CD4-positive, alpha-beta T cell (primary cell): ENCODE measurements at regions not wholly inside any gene's neighbourhood (a gene's known extent, or its start where the extent isn't known, plus 50 kb on each side); places are given as distances from the start of the nearest gene placed in this dataset.

Source experiments
- ATAC-seq: fragments of 200-7000 bp; cut with Tn5 transposase; one replicate; pipeline ENCODE4 v1.10.0; 2022; ENCODE audit warnings: mild to moderate bottlenecking; ENCODE audit not compliant: poor library complexity
- CTCF ChIA-PET: fragments of 350-600 bp; sonication (Branson Sonifier 250); formaldehyde crosslinking; loops from one replicate; lab custom pipeline; 2021; ENCODE audit warnings: antibody characterized with exemption, inconsistent platforms; lab: Charles Lee
- POLR2A ChIA-PET: fragments of 350-600 bp; sonication (Branson Sonifier 250); formaldehyde crosslinking; loops from one replicate; lab custom pipeline; 2021; ENCODE audit warnings: antibody characterized with exemption, inconsistent platforms; lab: Charles Lee
- DNase-seq, 14 experiments: peaks; one replicate each; pipeline ENCODE4 v3.0.0-alpha.2; 2013 to 2020; ENCODE audit warnings: mixed read lengths in 2 of 14
- H3K27ac ChIP-seq, 2 donors: one replicate each; pipeline versions ENCODE4 v1.5.1 to v1.7.0; 2013; ENCODE audit warnings: low read length in 2 of 2, low read depth in 1 of 2, mild to moderate bottlenecking in 1 of 2
- H3K27me3 ChIP-seq, 2 experiments: 1 replicate in 1 of 2; 2 replicates in 1 of 2; pipeline versions ENCODE4 v1.6.1 to v1.7.0; 2013; ENCODE audit warnings: low read length in 2 of 2, control low read depth in 1 of 2, mild to moderate bottlenecking in 1 of 2, moderate library complexity in 1 of 2; ENCODE audit not compliant: insufficient read depth in 2 of 2, control insufficient read depth in 1 of 2
- H3K36me3 ChIP-seq: one replicate; pipeline ENCODE4 v1.6.1; 2013; ENCODE audit warnings: low read length, control low read depth; ENCODE audit not compliant: insufficient read depth
- H3K4me1 ChIP-seq: one replicate; pipeline ENCODE4 v1.6.1; 2013; ENCODE audit warnings: low read length, control low read depth; ENCODE audit not compliant: insufficient read depth
- H3K4me3 ChIP-seq: one replicate; pipeline ENCODE4 v1.5.1; 2013; ENCODE audit warnings: mild to moderate bottlenecking, low read length, moderate library complexity
- H3K9me3 ChIP-seq, 2 experiments: 1 replicate in 1 of 2; 2 replicates in 1 of 2; pipeline versions ENCODE4 v1.6.1 to v1.7.0; 2013; ENCODE audit warnings: low read length in 2 of 2, mild to moderate bottlenecking in 2 of 2, control low read depth in 1 of 2, moderate library complexity in 1 of 2; ENCODE audit not compliant: control insufficient read depth in 1 of 2, insufficient read depth in 1 of 2
- H3K27ac Mint-ChIP-seq: one replicate; pipeline ENCODE4 v1.8.0; 2020; ENCODE audit warnings: mixed read lengths
- H3K27me3 Mint-ChIP-seq: one replicate; pipeline ENCODE4 v1.8.0; 2021; ENCODE audit warnings: mixed read lengths
- H3K36me3 Mint-ChIP-seq: one replicate; pipeline ENCODE4 v1.8.0; 2021; ENCODE audit warnings: low read depth, mixed read lengths
- H3K4me1 Mint-ChIP-seq: one replicate; pipeline ENCODE4 v1.8.0; 2021; ENCODE audit warnings: low read depth, mixed read lengths
- H3K4me3 Mint-ChIP-seq: one replicate; pipeline ENCODE4 v1.8.0; 2020; ENCODE audit warnings: mild to moderate bottlenecking, mixed read lengths
- H3K9me3 Mint-ChIP-seq: one replicate; pipeline ENCODE4 v1.8.0; 2020; ENCODE audit warnings: mixed read lengths
- CTCF ChIP-seq: fragments of 200-600 bp; IDR thresholded peaks from one replicate; pipeline ENCODE4 v1.8.0; 2022; ENCODE audit warnings: antibody characterized with exemption, mild to moderate bottlenecking
- intact Hi-C, 2 experiments: fragments of 100-400 bp; cut with DNase I in 1 of 2; cut with micrococcal nuclease in 1 of 2; formaldehyde crosslinking; loops; one replicate each; pipeline versions ENCODE4 v1.15.1 to v1.9.0; 2023 to 2025; cut with DNase I, micrococcal nuclease

GRCh38 chr2:45259547-45260160 lies 250.4 kb upstream of the SIX2 start:
- H3K9me3 ChIP-seq, result no peaks in the 10 kb centered on the region
- no peak overlapping the region for H3K27ac ChIP-seq
- H3K4me3 ChIP-seq, result no peak overlapping the region
- POLR2A ChIA-PET, result no interaction called here
- H3K36me3 Mint-ChIP-seq, result no peaks in the 10 kb centered on the region
- no peaks in the 10 kb centered on the region for H3K4me1 ChIP-seq
- peaks cover 25% of the 10 kb centered on the region for H3K27me3 Mint-ChIP-seq
- DNase-seq (no peak), ATAC-seq (no peak)
- H3K36me3 ChIP-seq, result no peaks in the 10 kb centered on the region
- H3K4me1 Mint-ChIP-seq, result no peaks in the 10 kb centered on the region
- no peak overlapping the region for H3K4me3 Mint-ChIP-seq
- H3K27ac Mint-ChIP-seq, result no peak overlapping the region
- peaks cover 0 to 10% of the 10 kb centered on the region in 2 experiments for H3K27me3 ChIP-seq
- intact Hi-C loops, result no loop called here
- CTCF ChIA-PET, result no interaction called here
- TF ChIP-seq CTCF, result no peak
- H3K9me3 Mint-ChIP-seq, result no peaks in the 10 kb centered on the region

GRCh38 chr2:45259138-45259537 lies 249.9 kb upstream of the SIX2 start:
- CTCF ChIA-PET, result no interaction called here
- no peak overlapping the region for H3K27ac ChIP-seq

GRCh38 chr2:45258311-45258710 lies 249.1 kb upstream of the SIX2 start:
- Mint-ChIP-seq H3K36me3 (no peaks in the 10 kb centered on the region), H3K27ac (no peak overlapping the region), H3K4me3 (no peak overlapping the region), H3K4me1 (no peaks in the 10 kb centered on the region), H3K9me3 (no peaks in the 10 kb centered on the region), H3K27me3 (peaks cover 12% of the 10 kb centered on the region)
- Histone ChIP-seq H3K36me3 (no peaks in the 10 kb centered on the region), H3K27ac (no peak overlapping the region), H3K9me3 (no peaks in the 10 kb centered on the region), H3K27me3 (peaks cover 0 to 8% of the 10 kb centered on the region in 2 experiments), H3K4me3 (no peak overlapping the region), H3K4me1 (no peaks in the 10 kb centered on the region)
- intact Hi-C loops, result no loop called here
- DNase-seq, result no peak
- ChIA-PET CTCF (no interaction called here), POLR2A (no interaction called here)
- no peak for ATAC-seq
- no peak for TF ChIP-seq CTCF

More at GRCh38 chr2:45259138-45259537, 249.9 kb upstream of the SIX2 start:
- Mint-ChIP-seq H3K4me1 (no peaks in the 10 kb centered on the region), H3K27ac (no peak overlapping the region), H3K4me3 (no peak overlapping the region), H3K9me3 (no peaks in the 10 kb centered on the region), H3K36me3 (no peaks in the 10 kb centered on the region), H3K27me3 (peaks cover 20% of the 10 kb centered on the region)
- DNase-seq, result no peak
- Histone ChIP-seq H3K9me3 (no peaks in the 10 kb centered on the region), H3K36me3 (no peaks in the 10 kb centered on the region), H3K4me3 (no peak overlapping the region), H3K4me1 (no peaks in the 10 kb centered on the region), H3K27me3 (peaks cover 0 to 8% of the 10 kb centered on the region in 2 experiments)
- no peak for TF ChIP-seq CTCF
- POLR2A ChIA-PET, result no interaction called here
- no peak for ATAC-seq
- intact Hi-C loops, result no loop called here
